ENCODE measurements at regions not wholly inside any gene's neighbourhood (a gene's known extent, or its start where the extent isn't known, plus 50 kb on each side); places are given as distances from the start of the nearest gene placed in this dataset.

DNA sequence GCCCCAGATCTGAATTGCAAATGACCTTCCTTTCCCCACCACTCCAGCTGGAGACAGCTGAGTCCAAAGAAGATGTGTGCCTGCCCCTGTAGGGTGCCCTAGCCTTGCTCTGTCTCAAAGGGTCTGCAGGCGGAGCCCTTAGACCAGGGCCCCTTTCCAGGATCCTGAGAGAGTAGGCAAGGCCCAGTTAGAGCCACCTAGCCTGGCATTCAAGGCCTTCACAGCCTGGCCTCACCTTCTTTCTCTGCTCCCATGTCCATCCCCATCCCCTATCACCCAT is 66.6 kb upstream of the LHX1 start:
- H3K4me3 ChIP-seq (ENCODE audit: low read depth, low read length): no peak overlapping the region

DNA sequence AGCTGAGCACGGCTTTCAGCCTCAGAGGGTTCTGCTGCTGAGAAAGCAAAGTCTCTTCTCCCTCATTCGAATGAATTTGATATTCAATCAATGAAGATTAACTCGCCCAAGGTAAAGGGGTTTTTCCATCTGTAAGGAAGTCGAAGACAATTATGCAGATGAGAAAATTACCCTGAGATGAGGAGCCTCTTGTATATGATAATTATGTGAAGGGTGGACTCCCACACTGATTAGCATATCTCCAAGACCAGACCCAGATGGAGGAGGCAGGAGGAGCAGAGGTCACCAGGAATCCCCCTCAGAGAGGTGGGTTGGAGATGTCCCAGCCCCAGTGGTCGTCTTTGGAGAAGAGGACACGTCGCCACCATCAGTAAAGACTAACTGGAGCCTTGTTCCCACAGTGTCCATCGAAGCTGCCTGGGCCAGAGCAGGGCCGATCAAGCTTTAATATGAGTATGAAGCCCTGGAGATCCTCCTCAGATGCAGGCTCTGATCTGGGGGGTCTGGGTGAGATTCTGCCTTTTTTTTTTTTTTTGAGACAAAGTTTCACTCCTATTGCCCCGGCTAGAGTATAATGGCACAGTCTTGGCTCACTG is 61.5 kb upstream of the LHX1 start:
- TF ChIP-seq, protein P1, sequence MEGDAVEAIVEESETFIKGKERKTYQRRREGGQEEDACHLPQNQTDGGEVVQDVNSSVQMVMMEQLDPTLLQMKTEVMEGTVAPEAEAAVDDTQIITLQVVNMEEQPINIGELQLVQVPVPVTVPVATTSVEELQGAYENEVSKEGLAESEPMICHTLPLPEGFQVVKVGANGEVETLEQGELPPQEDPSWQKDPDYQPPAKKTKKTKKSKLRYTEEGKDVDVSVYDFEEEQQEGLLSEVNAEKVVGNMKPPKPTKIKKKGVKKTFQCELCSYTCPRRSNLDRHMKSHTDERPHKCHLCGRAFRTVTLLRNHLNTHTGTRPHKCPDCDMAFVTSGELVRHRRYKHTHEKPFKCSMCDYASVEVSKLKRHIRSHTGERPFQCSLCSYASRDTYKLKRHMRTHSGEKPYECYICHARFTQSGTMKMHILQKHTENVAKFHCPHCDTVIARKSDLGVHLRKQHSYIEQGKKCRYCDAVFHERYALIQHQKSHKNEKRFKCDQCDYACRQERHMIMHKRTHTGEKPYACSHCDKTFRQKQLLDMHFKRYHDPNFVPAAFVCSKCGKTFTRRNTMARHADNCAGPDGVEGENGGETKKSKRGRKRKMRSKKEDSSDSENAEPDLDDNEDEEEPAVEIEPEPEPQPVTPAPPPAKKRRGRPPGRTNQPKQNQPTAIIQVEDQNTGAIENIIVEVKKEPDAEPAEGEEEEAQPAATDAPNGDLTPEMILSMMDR (IDR thresholded peaks at IDR 0.05; ENCODE audit: low read depth, low read length): no peak
- no peak overlapping the region for H3K4me3 ChIP-seq (ENCODE audit: low read depth, low read length)

More for the DNA sequence above, 66.6 kb upstream of the LHX1 start:
- TF ChIP-seq, protein P1 (IDR thresholded peaks at IDR 0.05; ENCODE audit: low read depth, low read length): no peak

DNA sequence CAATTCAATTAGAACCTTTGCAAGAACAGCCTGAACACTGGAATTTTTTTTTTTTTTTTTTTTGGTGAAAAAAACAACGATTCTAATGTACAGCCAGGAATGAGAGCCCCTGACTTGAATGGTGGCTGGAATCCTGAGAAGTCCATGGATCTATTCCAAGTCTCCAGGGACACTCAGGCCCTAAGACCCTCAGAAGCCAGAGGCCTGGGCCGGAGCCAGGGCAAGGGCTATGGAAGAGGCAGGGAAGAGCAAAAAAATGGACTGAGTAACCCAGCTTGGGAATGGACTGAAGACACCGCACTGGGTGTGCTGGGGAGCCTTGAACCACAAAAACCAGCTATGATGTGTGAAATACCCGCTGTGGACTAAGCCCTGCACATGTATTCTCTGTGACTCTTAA is 60.3 kb upstream of the LHX1 start:
- H3K4me3 ChIP-seq (ENCODE audit: low read depth, low read length): no peak overlapping the region
- TF ChIP-seq, protein P1 (IDR thresholded peaks at IDR 0.05; ENCODE audit: low read depth, low read length): no peak

DNA sequence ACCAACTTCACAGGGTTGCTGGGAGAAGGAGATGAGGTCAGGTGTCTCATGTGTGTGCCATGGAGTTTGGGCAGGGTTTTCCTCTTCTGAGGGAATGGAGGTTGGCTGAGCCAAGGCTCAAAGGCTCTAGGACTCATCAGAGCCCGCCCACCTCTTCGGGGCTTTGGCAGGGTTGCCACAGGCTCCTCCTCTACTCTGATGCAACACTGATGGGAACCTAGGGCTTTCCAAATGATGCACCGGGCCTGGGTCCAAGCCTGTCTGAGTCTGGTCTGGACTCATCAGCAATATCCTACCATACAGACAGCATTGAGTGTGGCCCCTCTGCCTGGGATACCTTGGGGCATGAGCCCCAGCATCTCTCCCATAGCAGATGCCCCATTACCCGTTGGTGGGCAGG is 59.5 kb upstream of the LHX1 start:
- H3K4me3 ChIP-seq (ENCODE audit: low read depth, low read length): no peak overlapping the region
- TF ChIP-seq, protein P1 (IDR thresholded peaks at IDR 0.05; ENCODE audit: low read depth, low read length): no peak

DNA sequence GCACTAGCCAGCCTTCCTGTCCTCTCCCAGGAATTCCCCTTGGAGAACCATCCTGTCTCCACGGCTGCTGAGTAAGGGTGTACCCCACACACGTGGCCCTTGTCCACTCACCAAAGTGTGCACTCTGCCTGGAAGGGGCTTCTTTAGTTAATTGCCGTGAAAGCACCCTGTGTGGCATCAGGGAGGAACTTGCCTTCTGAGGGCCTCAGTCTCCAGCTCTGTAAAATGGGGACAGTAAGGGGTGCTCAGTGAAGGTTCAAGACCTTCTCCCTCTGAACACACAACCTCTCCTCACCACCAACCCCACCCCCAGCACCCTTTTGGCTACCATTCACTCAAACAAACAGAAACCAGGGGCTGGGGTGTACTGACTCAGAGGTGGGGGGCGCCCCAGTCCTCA is 59.1 kb upstream of the LHX1 start:
- no peak overlapping the region for H3K4me3 ChIP-seq (ENCODE audit: low read depth, low read length)
- TF ChIP-seq, protein P1 (IDR thresholded peaks at IDR 0.05; ENCODE audit: low read depth, low read length): no peak

DNA sequence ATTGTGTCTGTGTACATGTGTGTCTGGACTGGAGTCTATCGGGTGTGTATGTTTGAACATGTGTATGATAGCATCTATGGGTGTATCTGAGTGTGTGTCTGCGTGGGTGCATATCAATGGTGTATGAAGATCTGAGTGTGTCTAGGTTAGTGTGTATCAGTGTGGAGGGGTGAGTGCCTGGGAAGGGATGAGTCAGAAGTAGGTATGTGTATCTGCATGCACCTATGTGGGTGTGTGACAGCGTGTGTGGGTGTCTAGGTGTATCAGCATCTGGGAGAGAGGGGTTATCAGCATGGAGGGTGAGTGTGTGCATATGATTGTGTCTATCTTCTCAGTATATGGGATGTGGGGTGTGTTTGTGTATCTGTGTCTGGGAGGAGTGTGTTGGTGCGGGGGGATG is 58.2 kb upstream of the LHX1 start:
- TF ChIP-seq, protein P1 (IDR thresholded peaks at IDR 0.05; ENCODE audit: low read depth, low read length): no peak

DNA sequence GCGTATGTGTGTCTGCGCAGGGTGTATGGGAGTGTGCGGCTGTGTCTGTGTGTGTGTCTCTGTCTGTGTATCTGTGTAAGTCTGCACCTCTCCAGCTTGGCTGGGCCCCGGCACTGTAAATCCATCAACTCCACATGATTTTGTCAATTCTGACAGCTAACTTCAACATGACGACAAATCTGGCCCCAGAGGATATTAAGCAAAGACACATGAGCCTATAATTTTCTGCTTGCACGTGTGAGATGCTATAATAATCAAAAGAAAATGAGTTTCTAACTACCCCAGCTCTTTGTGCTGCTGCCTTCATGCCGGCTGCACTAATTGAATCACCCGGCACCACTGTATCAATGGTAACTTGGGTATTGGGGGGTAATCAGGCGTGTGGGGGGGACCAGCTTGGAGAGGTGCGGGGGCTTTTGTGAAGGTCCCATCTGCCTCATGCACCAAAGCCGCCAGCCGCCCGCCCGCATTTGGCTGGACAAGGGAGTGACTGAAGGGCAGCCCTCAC is 57.6 kb upstream of the LHX1 start:
- H3K4me3 ChIP-seq (ENCODE audit: low read depth, low read length): no peak overlapping the region
- TF ChIP-seq, protein P1 (IDR thresholded peaks at IDR 0.05; ENCODE audit: low read depth, low read length): no peak

More for the DNA sequence above, 58.2 kb upstream of the LHX1 start:
- no peak overlapping the region for H3K4me3 ChIP-seq (ENCODE audit: low read depth, low read length)
